Fibroblast of pulmonary artery (primary cell): ENCODE measurements at regions not wholly inside any gene's neighbourhood (a gene's known extent, or its start where the extent isn't known, plus 50 kb on each side); places are given as distances from the start of the nearest gene placed in this dataset.
"Not testable (repeated sequence)": the region's sequence is repeated elsewhere in the genome, so short reads cannot be mapped to it uniquely, and the experiment has no call there.

Experiments used
- DNase-seq: peaks from one replicate; pipeline ENCODE4 v3.0.0-alpha.2; 2010; ENCODE audit warnings: low read depth
- H3K4me3 ChIP-seq: replicated peaks from 2 replicates; pipeline ENCODE4 v1.5.1; 2011; ENCODE audit warnings: low read depth, mild to moderate bottlenecking, control low read depth, low read length, moderate library complexity
- CTCF ChIP-seq: IDR thresholded peaks from 2 replicates; pipeline ENCODE4 v1.5.1; 2011; ENCODE audit warnings: mild to moderate bottlenecking, control low read depth, low read length, inconsistent platforms; ENCODE audit errors: missing control alignments

DNA sequence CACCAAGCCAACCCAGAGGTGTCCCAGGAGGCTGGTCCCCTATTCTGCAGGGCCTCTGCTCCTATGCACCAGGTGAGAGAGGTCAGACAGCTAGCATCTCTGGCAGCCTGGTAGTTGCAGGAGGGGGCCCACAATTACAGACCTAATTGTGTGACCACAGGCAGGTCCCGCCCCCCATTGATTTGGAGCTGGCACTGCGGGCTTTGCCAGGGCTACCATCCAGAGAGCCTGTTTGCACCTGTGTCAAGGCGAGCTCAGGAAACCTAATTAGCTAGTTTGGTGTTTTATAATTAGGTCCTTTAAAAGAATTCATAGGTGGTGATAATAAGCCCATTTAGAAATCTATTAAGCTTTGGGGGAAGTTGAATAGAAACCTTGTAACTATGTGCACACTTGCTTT lies 90.2 kb downstream of the MRM1 start:
- no peak for TF ChIP-seq CTCF
- no peak overlapping the region for H3K4me3 ChIP-seq
- no peak for DNase-seq

DNA sequence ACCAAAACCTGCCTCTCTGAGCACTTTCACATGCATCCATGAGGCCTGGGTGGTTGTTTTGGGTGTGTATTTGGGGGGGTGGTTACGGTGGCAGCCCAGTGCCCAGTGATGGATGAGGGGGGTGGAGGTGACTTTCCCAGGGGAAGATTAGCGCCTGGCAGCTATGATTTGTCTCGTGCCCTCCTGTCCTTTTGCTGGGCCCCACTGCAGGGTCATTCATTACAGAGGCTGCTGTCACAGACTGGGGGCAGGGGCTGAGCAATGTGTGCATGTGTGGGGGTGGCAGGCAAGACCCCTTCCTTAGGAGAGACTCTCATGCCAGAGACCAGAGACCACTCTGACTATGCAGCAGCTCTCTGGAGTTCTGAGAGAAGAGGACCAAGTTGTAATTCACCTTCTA lies 93.7 kb downstream of the MRM1 start:
- DNase-seq = no peak
- no peak for TF ChIP-seq CTCF

DNA sequence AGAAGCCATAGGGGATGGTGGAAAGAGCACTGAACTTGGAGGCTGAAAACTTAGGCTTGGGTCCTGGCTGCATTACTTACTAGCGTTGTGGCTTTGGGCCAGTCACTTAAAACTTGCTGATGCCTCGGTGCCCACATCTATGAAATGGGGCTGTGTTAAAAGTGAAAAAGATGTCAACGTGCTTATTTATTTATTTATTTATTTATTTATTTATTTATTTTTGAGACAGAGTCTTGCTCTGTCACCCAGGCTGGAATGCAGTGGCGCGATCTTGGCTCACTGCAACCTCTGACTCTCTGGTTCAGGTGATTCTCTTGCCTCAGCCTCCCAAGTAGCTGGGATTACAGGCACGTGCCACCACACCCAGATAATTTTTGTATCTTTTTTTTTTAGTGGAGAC lies 94.3 kb downstream of the MRM1 start:
- H3K4me3 ChIP-seq, DNase-seq: not testable (repeated sequence)

More for the DNA sequence above, 93.7 kb downstream of the MRM1 start:
- no peak overlapping the region for H3K4me3 ChIP-seq

GRCh38 chr17:36696805-36697204 lies 95.4 kb downstream of the MRM1 start:
- DNase-seq = no peak
- no peak overlapping the region for H3K4me3 ChIP-seq
- no peak for TF ChIP-seq CTCF

- H3K4me3 ChIP-seq = no peak overlapping the region
- TF ChIP-seq CTCF = no peak
- DNase-seq = peak; percentile 23
Observed at GRCh38 chr17:36697903-36698530, 96.6 kb downstream of the MRM1 start.

DNA sequence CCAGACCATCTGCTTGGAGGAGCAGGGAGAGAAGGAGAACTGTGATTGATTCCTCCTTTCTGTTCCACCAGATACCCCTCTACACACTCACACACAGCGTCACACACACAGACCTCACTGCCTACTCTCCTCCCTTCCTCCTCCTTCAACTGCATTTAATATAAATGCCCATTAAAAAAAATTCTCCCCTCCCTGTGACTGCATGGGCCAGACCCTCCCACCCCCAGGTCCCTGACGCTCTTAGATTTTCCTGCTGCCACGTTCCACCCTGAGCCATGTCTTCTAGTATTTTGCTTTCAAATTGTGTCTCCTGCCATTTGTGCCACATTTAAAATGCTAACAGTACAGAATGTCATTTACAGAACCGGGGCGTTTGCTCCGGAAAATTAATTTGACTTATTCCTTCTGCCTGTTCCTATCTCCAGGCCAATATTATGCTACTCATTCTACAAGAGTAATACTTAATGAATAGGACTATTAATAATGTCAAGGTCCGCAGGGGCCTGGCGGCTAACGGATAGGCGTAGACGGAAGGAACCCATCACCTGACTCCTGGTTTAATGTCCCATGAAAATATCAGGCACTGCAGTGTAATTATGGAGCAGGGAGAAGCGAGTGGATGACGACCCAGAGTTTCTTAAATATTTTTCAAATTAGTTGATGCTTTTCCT lies 100.2 kb downstream of the MRM1 start:
- no peak for TF ChIP-seq CTCF
- no peak overlapping the region for H3K4me3 ChIP-seq
- DNase-seq = no peak

DNA sequence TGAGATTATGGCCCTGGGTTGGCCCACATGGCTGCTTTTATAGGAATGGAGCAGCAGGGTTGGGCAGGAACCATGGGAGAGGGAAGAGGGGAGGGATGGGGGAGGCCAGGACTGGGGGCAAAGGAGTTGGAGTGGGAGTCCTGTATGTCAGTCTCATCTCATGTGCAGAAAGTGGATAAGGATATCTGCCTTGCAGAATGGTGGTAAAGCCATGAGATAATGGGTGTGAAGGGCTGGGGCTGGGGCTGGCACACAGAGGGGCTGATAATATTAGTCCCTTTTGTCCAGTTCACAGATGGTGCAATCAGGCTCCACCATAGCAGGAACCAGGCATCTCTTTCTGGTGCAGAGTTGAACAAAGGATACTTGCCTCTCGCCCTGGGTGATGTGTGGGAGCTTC lies 101.3 kb downstream of the MRM1 start:
- no peak overlapping the region for H3K4me3 ChIP-seq
- TF ChIP-seq CTCF = no peak
- no peak for DNase-seq
